HEK293T (cell line): ENCODE measurements at regions not wholly inside any gene's neighbourhood (a gene's known extent, or its start where the extent isn't known, plus 50 kb on each side); places are given as distances from the start of the nearest gene placed in this dataset.

Experiments
- ARNT ChIP-seq: fragments of 450-650 bp; IDR thresholded peaks from 2 replicates; pipeline ENCODE4 v1.6.1; 2017; ENCODE audit warnings: mild to moderate bottlenecking
- BHLHE40 ChIP-seq: fragments of 450-650 bp; IDR thresholded peaks from 2 replicates; pipeline ENCODE4 v1.6.1; 2016; ENCODE audit warnings: mild to moderate bottlenecking, moderate library complexity, borderline replicate concordance
- CTBP1 ChIP-seq: fragments of 450-650 bp; IDR thresholded peaks from 2 replicates; pipeline ENCODE4 v1.6.1; 2016; ENCODE audit warnings: borderline replicate concordance
- ELF4 ChIP-seq: fragments of 450-650 bp; IDR thresholded peaks from 2 replicates; pipeline ENCODE4 v1.6.1; 2017; ENCODE audit warnings: antibody characterized with exemption
- FOXA1 ChIP-seq: fragments of 450-650 bp; IDR thresholded peaks from 2 replicates; pipeline ENCODE4 v1.6.1; 2016; ENCODE audit warnings: mild to moderate bottlenecking
- FOXM1 ChIP-seq: fragments of 450-650 bp; IDR thresholded peaks from 2 replicates; pipeline ENCODE4 v1.6.1; 2017; ENCODE audit warnings: mild to moderate bottlenecking, borderline replicate concordance
- LEF1 ChIP-seq: fragments of 450-650 bp; IDR thresholded peaks from 2 replicates; pipeline ENCODE4 v1.6.1; 2017; ENCODE audit warnings: mild to moderate bottlenecking, borderline replicate concordance
- NFRKB ChIP-seq: fragments of 450-650 bp; IDR thresholded peaks from 2 replicates; pipeline ENCODE4 v1.6.1; 2016; ENCODE audit warnings: mild to moderate bottlenecking, moderate library complexity
- SP1 ChIP-seq: fragments of 450-650 bp; IDR thresholded peaks from 2 replicates; pipeline ENCODE4 v1.6.1; 2017
- SUZ12 ChIP-seq: fragments of 450-650 bp; IDR thresholded peaks from 2 replicates; pipeline ENCODE4 v1.6.1; 2016; ENCODE audit warnings: mild to moderate bottlenecking
- TARDBP ChIP-seq: fragments of 450-650 bp; IDR thresholded peaks from 2 replicates; pipeline ENCODE4 v1.6.1; 2016
- ZNF384 ChIP-seq: fragments of 450-650 bp; IDR thresholded peaks from 2 replicates; pipeline ENCODE4 v1.6.1; 2016

GRCh38 chr11:104529906-104530305 lies 366.0 kb upstream of the PDGFD start:
- no peak for TF ChIP-seq FOXA1
- no peak for TF ChIP-seq SUZ12
- TF ChIP-seq ZNF384 = no peak
- TF ChIP-seq SP1 = no peak
- TF ChIP-seq ARNT = no peak
- TF ChIP-seq CTBP1 = no peak
- TF ChIP-seq FOXM1 = no peak
- no peak for TF ChIP-seq LEF1
- TF ChIP-seq TARDBP = no peak
- no peak for TF ChIP-seq ELF4
- TF ChIP-seq BHLHE40 = no peak
- TF ChIP-seq NFRKB = no peak
